WTC11 (cell line): ENCODE measurements at regions not wholly inside any gene's neighbourhood (a gene's known extent, or its start where the extent isn't known, plus 50 kb on each side); places are given as distances from the start of the nearest gene placed in this dataset.
A peak's percentile ranks its signal among the peaks of the same experiment; 100 is the strongest.

Experiments used
- ATAC-seq: fragments of 200-7000 bp; cut with Tn5 transposase; 2 replicates; pipeline ENCODE4 v1.10.0; 2021; ENCODE audit warnings: mild to moderate bottlenecking, moderate library complexity
- CTCF ChIA-PET: fragments of 300-600 bp; sonication (Branson Sonifier 250); formaldehyde crosslinking; loops from one replicate; lab custom pipeline; 2021; ENCODE audit warnings: antibody characterized with exemption; lab: Charles Lee
- POLR2A ChIA-PET: fragments of 350-600 bp; sonication (Branson Sonifier 250); formaldehyde crosslinking; loops from one replicate; lab custom pipeline; 2021; ENCODE audit warnings: antibody characterized with exemption; lab: Charles Lee
- DNase-seq: peaks from one replicate; pipeline ENCODE4 v3.0.0; 2021; ENCODE audit warnings: low spot score
- H3K27ac Mint-ChIP-seq: 2 replicates; pipeline ENCODE4 v1.8.0; 2021; ENCODE audit warnings: mixed read lengths
- H3K27me3 Mint-ChIP-seq: 2 replicates; pipeline ENCODE4 v1.8.0; 2021; ENCODE audit warnings: low read depth, mild to moderate bottlenecking, moderate library complexity, mixed read lengths
- H3K36me3 Mint-ChIP-seq: 2 replicates; pipeline ENCODE4 v1.8.0; 2021; ENCODE audit warnings: mixed read lengths
- H3K4me1 Mint-ChIP-seq: 2 replicates; pipeline ENCODE4 v1.8.0; 2022; ENCODE audit warnings: mixed read lengths
- H3K4me3 Mint-ChIP-seq: 2 replicates; pipeline ENCODE4 v1.8.0; 2021; ENCODE audit warnings: mild to moderate bottlenecking, moderate library complexity, mixed read lengths
- H3K9me3 Mint-ChIP-seq: 2 replicates; pipeline ENCODE4 v1.8.0; 2021; ENCODE audit warnings: mixed read lengths
- ZBTB21 ChIP-seq: sonication (generic); formaldehyde crosslinking; IDR thresholded peaks from 2 replicates; pipeline ENCODE4 v1.8.1; 2023; ENCODE audit warnings: mild to moderate bottlenecking, missing genetic modification reagents, borderline replicate concordance
- ZNF121 ChIP-seq: sonication (generic); formaldehyde crosslinking; IDR thresholded peaks from 2 replicates; pipeline ENCODE4 v1.8.0; 2023; ENCODE audit warnings: missing genetic modification reagents

GRCh38 chr7:47633134-47633533 lies 51.2 kb upstream of the TNS3 start:
- Mint-ChIP-seq H3K27me3 (peaks cover 16% of the 10 kb centered on the region), H3K4me1 (peaks cover 29% of the 10 kb centered on the region), H3K36me3 (peaks cover 2% of the 10 kb centered on the region; the same call in 1 of the 2 replicates), H3K9me3 (peaks cover 3% of the 10 kb centered on the region; the same call in 1 of the 2 replicates), H3K27ac (no peak overlapping the region), H3K4me3 (no peak overlapping the region)
- TF ChIP-seq ZBTB21 (CRISPR knock-in tag) = no peak
- TF ChIP-seq ZNF121 = 0 out of 2 replicates have a peak, but pooled peaks have one; percentile 59
- ATAC-seq (no peak), DNase-seq (no peak)
- ChIA-PET CTCF (interaction anchor here (0.9 to 2.7 kb wide), 2 partner anchors 33 to 367 kb away, joined by 3 to 12 read pairs; no protein-coding TSS in a partner anchor), POLR2A (no interaction called here)
